ENCODE measurements at regions not wholly inside any gene's neighbourhood (a gene's known extent, or its start where the extent isn't known, plus 50 kb on each side); places are given as distances from the start of the nearest gene placed in this dataset.
A peak's percentile ranks its signal among the peaks of the same experiment; 100 is the strongest.

DNA sequence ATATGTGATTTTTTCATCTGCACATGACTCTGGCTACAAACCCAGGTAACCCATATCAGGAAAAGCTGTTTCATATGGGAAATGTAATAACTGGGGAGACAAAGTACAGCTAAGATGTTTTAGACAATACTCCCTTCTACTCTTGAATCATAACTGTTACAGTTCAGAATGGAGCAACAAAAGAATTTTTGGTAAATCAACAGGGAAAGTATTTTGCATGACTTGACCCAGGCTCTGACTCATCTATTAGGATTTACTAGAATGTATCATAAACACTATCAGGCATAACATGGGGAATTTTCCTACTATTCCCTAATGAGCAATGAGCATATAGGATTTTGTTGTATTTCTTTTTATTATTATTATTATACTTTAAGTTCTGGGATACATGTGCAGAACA lies 553.0 kb downstream of the SLC16A7 start:
- no peak for DNase-seq

DNA sequence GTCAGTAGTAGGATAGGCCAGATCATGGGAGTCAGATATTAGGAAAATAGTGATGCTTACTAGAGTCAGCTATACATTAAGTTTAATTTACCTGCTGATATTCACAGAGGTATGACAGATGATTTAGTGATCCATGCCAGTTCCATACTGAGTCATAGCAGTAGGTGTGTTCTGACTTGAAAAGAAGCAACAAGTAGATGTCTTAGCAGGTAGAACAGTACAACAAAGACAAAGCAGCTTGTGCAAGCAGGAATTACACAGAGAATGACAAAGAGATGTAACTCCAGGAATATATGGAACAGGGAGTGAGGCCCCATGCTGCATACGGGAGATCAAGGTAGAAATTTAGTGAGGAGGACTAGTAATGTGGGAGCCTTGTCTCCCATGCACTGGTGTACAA lies 556.9 kb downstream of the SLC16A7 start:
- no peak for DNase-seq

DNA sequence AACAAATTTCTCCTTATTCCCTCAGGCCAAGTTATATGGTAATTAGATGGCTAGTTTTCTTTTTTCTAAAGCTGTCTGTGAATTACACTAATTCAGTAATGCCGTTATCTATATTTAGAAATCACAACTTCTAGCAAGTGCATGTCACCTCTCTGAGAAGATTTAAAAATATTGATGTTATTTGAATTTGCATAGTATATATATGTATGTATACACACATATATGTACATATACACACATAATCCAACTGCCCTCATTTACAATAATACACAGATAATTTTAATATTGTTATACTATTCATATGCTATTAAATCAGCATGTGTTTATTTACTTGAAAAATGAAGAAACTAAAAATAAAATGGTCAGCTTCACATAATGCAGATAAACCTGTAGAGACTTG lies 563.9 kb downstream of the SLC16A7 start:
- no peak for DNase-seq

DNA sequence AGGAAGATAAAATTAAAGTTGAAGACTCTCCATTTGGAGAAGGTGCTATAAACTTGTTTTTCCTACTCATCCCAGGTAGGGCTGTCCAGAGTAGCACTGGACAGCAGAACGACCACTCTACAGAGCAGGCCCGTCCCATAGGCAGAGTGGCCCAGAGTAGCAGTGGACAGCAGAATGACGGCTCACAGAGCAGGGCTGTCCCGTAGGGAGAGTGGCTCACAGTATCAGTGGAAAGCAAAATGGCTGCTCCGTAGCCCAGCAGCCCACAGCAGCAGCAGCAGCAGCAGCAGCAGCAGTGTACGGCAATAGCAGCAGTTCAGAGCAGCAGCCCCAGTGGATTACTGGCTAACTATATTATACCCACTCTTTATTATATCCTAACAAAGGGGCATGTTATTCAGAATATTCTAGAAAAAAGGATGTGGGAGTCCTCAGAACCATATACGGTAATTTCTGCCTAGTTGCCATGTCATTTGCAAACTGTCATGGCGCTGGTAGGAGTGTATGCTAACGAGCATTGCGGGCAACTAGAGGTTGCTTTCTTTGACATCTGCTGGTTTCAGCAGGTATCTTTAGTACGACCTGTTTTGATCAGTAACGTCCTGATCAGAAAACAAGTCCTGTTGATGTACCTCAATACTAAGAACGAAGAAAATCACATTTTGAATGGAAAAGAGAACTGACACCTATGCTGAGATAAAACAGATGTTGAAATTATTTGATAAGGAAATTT lies 567.3 kb downstream of the SLC16A7 start:
- DNase-seq = no peak

DNA sequence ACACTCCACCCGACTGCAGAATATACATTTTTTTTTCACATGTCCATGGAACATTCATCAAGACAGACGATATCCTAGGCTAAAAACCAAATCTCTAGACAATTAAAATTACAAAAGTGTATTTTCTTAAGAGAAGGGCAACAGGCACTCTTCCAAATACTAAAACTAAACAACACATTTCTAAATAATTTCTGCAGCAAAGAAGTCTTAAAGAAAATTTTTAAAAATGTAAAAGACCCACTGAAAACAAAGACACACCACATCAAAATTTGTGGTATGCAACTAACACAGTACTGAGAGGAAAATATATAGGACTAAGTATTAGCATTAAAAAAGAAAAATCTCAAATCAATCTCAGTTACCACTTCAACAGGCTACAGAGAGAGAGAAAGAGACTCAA lies 570.0 kb downstream of the SLC16A7 start:
- no peak for DNase-seq

DNA sequence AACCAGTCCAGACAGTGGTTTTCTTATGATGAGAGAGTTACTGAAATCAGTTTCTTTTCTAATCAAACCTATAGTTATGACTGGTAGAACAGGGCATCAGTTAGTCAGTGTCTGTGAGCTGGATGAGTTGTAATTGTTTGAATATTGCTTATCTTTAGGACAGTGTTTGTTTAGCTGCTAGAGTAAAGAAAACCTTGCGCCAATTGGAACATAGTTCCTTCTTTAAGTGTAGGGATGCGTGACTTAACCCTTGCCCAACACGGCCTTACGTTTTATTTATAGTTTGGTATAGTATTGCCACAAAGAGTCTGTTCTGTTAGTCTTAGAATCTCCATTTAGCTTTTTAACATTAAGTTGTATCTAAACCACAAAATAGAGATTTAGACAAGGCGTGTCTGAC lies 572.6 kb downstream of the SLC16A7 start:
- no peak for DNase-seq

DNA sequence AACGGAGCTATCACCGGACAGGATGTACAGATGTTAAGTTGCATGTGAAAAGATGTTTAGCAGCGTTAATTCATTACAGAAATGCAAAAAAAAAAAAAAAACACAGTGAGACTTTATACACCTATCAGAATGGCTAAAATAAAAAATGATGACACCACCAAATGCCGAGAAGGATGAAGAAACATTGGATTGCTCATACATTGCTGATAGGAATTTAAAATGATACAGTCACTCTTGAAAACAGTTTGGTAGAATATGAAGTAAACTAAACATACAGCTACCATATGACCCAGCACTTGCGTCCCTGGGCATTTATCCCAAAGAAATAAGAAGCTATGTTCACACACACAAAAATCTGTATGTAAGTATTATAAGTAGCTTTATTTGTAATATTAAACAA lies 574.1 kb downstream of the SLC16A7 start:
- no peak for DNase-seq

DNA sequence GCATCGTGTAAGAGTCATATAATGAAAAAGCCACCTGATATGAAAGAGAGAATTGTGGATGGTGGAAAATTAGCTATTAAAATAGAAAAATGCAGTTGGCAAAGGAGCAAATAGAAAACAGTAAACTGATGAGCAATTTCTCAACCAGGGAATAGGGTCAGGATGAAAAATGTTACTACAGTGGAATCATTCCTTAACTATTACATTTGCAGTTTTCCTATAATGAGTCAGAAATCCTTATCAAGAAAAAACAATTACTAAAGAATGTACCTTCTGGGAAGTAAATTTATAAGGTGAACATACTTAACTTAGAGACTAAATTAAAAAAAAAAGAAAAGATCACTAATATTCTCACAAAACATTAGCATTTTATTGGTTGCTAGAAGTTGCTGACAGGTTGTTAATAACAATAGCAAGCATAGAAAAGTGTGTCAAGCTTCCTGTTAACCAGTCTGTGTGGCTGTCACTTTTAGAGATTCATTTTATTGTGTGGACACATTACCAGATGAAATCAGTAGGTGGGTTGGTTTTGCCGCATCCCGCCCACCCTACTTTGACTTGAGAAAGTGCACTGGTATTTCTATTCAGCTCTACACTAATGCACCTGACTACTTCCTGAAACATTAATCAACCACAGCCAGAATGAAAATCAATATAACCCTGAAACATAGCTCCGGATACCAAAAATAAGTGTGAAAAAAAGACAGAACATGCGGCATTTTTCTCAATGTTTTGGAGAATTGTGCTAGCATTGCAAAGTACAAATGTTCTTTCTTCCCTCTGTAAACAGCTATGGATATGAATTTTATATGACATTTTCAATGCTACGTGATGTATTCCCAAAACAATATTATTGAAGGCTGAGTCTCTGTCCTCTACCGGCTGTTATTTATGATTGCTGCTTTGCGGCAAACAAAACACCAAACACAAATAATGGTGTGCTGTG lies 576.7 kb downstream of the SLC16A7 start:
- no peak for DNase-seq

DNA sequence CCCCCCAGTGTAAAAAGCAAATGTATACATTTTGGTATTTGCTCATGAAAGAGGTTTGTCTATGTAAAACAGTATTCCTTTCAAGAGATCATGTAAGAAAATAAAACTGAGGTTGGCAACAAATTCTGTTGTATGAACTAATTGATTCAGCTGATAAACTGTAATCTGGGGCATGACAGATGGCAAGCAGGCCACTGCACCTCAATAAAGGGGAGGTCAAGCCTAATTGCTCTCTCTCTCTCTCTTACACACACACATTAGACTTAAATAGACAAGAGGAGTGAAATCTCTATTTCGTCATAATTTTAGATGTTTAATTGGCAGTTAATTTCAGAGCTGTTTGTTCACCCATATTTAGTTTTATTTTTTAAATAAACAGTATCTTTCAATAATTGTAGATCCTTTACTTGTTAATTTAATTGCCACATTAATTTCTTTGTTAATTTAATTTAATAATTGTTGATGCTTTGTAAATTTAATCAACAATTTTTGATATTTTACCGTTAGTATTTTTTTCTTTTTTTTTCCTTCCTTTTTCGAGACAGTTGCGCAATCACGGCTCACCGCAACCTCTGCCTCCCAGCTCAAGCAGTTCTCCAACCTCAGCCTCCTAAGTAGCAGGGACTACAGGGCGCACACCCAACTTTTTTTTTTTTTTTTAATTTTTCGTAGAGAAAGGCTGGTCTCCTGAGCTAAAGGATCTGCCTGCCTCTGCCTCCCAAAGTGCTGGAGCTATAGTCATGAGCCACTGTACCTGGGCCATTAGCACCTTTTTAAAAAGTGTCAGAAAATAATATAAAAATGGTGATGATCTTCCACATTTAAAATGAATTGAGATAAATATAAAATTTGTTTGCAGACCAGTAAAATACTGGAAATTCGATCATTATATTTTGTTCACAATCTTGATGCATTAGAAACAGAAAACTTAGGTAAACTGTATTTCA lies 577.7 kb downstream of the SLC16A7 start:
- peak; percentile 30 for DNase-seq

DNA sequence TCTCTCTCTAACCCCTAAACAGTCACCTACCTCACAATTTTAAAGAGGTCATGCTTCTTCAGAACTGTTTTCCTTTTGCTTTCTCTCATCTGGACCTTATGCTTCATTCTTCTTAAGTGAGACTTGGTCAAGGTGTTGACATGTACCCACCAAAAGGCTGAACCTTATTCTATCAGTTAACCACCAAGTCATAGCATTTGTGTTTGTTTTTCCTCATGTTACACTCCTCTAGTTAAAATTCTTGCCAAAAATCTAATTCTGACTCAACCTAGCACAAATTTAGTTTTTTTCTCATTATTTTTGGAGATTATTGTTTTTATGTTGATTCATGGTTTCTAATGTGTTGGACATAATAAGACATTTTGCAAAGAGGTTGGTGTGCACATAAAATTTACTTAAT lies 578.6 kb downstream of the SLC16A7 start:
- no peak for DNase-seq

DNA sequence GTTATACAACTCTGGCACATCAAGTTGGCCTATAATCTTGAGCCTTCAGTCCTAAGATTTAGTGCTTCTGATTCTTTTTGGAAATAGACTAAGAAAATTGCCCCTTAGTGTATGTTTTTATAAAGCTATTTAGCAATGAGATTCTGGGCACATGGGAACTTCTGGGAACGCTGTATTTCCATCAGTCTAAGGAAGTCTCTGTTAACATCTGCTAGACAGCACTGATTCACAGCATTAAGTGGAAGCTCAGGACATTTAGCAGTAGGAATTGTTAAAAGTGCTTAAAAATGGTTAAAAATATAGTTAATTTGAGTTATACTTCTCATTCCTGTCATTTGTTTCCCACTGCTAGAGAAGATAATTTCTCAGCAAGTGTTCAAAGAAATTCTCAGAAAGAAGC lies 579.1 kb downstream of the SLC16A7 start:
- no peak for DNase-seq

DNA sequence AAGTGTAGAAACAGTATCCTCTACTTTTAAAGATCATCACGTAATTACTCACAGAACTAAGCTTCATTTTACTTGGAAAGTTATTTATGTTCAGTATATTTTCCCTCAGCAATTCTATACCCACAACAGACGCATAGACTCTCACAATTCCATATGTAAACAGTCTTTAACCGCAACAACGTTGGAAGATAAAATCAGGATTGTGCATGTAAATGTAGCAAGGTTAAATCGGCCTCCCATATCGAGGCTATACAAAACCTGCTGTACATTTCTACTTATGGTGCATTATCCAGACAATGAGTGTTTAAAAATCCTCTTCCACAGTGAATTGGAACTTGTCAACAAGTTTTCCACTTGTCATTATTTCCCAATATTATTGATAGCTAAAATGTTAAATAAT lies 581.1 kb downstream of the SLC16A7 start:
- no peak for DNase-seq

DNA sequence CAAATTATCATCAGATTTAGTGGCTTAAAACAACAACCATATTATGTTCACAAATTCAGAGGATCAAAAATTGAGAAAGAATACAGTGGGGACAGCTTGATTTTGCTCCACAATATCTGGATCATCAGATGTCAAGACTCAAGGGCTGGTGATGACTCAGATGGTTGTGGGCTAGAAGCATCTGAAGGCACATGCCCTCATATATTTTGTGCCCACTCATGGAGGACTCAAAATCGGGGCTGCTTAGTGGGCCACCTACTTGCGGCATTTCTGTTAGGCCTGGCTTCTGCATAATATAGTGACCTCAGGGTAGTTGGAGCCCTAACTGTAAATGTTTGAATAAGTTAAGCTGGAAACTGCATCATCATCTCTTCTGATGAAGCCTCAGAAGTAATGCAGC lies 584.5 kb downstream of the SLC16A7 start:
- no peak for DNase-seq

DNA sequence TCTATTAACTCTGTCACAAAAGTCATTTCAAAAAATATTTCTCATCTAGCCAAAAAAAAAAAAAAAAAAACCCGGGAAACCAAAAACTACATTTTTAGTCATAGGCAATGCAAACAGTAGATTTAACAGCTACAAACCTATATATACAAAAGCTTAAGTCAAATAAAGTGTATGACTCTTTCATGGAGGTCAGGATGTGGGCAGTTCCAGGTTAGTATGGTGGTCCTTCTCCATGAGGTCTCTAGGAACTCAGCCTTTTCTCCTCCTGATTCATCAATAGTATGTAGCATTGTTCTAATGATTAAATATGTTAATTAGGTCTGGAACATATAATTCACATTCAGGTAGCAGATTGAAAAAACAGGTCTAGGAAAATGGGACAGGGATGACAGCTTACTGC lies 586.5 kb downstream of the SLC16A7 start:
- no peak for DNase-seq

DNA sequence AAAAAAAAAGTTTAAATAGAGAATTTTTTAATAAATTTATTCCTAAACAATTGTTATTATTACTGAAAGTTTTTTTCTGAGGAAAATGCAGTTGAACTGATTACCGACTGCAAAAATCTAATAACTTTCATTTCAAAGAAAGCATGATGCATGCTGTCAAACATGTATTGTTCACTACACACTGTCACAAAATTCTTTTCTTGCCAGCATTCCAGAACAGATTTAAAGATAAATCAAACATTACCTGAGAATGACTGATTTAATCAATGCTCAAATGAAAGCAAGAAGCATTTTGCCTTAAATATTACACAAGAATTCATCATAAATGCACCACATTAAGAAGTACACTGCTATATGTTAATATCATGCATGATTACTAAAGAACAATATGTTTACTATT lies 588.3 kb downstream of the SLC16A7 start:
- no peak for DNase-seq

DNA sequence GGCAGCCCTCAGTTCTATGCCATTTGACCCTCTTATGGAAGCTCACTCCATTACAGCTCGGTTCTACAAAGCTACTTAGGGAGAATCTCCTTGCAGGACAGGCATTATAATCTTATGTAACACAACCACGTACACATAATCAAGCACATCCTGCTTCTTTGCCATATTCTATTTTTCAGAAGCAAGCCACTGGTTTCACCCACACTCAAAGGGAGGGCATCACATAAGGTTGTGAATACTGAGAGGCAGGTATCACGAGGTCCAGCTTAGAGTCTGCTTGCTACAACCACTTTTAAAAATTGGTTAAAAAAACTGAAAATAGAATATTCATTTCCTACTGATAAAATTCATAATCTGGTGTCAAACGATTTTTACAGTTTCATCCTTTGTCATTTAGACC lies 589.2 kb downstream of the SLC16A7 start:
- no peak for DNase-seq

DNA sequence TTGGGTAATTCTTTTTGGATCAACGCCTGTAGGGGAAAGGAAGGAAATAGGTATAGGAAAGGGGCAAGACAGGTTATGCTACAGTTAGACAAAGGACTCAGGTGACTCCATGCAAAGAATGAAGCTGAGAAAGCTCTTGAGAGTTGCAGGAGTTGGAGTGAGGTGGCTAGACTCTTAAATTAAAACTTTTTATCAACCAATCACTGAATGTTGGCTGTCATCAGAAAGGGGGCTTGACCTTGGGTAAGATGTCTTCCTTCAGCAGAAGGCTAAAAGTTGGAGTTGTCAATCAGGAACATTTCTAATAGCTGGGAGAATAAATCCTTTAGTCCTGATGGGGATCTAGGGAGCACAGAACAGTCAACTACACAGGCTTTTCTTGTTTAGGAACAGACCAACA lies 595.4 kb downstream of the SLC16A7 start:
- DNase-seq = no peak

DNA sequence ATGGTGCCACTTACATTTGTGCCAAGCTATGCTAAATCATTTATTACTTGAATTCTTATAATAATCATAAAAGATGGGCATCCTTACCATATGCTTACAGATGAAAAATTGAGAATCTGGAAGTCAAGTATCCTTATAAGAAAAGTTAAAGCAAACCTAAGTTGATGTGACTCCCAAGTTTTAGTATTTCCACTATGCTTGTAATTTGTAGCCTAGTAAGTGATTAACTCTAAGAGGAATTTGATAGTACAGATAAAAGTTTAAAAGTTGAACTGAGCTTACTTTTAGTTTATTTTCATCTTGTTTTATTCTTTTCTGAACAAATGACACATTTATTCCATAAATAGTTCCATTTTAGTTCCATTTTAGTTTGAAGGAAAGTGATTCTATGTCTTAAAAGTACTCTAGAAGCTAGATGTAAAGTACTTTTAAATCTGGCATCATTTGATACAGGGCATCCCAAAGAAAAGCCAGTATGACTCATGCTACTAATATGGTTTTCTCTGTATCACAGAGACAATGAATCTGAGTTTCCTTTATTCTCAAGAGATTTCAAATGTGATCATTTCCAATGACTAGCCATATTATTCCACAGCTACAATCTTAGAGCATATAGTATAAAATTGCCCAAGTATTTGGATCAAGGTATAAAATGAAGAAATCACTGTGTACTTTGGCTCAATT lies 596.0 kb downstream of the SLC16A7 start:
- DNase-seq = no peak

DNA sequence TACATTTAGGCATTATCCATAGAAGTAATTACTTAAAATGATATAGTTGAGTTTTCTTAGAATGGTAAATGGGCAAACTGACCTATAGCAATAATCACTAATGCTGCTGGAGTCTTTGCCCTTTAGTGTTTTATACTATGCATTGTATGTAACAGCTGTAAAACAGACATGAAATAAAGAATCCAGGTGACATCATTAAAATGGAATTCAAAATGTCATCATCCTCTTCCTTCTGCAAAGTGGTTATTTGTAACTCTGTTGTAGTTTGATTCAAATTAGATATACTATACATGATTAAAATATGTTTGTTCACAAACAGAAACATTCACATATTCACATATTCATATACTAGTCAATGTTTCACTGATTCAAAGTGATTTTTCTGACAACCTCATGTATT lies 598.8 kb downstream of the SLC16A7 start:
- DNase-seq = no peak

DNA sequence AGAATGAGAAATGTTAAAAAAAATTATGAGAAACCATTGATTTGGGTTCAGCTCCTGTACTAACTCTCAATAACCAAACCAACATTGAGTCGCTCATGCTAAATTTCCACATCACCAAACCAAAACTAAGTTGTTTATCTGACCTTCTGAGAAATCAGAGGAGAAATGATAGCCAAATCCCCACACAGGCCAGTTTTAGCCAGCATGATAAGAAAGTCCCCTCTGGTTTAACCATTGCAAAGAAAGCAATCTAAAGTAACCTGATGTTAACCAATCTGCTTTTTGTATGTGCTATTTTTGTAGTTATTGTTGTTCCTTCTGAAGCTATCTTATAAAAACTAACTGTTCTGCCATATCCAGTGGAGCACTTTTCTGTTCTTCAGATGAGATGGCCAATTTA lies 599.7 kb downstream of the SLC16A7 start:
- no peak for DNase-seq

DNA sequence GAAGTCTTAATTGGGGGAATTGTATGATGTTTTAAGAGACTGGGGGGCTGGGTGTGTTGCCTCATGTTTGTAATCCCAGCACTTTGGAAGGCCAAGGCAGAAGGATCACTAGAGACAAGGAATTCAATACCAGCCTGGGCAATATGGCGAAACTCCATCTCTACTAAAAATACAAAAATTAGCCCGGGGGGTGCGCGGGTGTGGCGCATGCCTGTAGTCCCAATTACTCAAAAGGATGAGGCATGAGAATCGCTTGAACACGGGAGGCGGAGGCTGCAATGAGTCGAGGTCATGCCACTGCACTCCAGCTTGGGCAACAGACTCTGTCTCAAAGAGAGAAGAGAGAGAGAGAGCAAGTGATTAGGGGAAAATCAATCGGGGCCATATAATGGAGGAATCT lies 600.5 kb downstream of the SLC16A7 start:
- DNase-seq = no peak

DNA sequence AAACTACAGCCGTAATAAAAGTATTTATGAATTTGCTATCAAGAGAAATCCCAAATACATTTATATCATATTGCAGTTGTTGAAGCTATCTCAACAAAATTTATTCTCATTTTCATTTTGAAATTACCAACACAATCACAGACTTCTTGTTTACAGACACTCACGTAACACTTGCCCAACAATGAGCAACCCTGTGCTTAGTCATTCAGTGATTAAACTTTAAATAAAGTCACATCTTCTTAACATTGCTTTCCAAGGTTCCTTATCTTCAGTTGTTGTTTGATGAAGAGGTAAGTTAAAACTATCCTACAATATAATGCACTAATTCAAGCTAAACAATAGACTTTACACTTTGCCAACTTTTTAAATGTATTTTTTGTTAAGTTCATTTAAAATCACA lies 601.8 kb downstream of the SLC16A7 start:
- no peak for DNase-seq

DNA sequence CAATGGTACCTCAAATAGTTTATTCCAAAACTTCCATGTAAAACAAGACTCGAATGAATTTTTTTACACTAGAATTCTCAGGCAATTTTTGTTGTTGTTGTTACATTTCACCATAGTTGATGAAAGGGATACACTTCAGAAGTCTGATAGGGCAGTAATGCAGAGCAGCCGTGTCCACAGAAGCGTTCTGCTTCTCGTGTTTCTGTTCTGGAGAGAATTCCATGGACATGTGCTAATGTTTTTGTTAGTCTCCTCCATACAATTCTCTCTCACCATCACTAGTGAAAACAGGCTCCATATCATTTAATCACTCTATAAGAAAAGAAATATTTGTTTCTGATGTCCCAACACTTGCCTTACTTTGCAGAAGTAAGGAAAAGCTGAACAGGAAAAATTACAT lies 606.1 kb downstream of the SLC16A7 start:
- DNase-seq = no peak
